BLaER1 treated with 17β-estradiol and CSF1 and Interleukin-3, amounts not matched to agents 10 nM and 100 nM (cell line): ENCODE measurements at regions not wholly inside any gene's neighbourhood (a gene's known extent, or its start where the extent isn't known, plus 50 kb on each side); places are given as distances from the start of the nearest gene placed in this dataset.

Source experiments
- H3K27ac ChIP-seq, 11 experiments: shearing (Covaris generic); formaldehyde crosslinking; 2 replicates each; pipeline ENCODE4 v1.8.1; 2022
- H3K27me3 ChIP-seq, 11 experiments: shearing (Covaris generic); formaldehyde crosslinking; 2 replicates each; pipeline ENCODE4 v1.8.1; 2022
- H3K36me3 ChIP-seq, 11 experiments: shearing (Covaris generic); formaldehyde crosslinking; 2 replicates each; pipeline ENCODE4 v1.8.1; 2022
- H3K4me1 ChIP-seq, 10 experiments: shearing (Covaris generic); formaldehyde crosslinking; 2 replicates each; pipeline ENCODE4 v1.8.1; 2022
- H3K4me2 ChIP-seq, 11 experiments: shearing (Covaris generic); formaldehyde crosslinking; 2 replicates each; pipeline ENCODE4 v1.8.1; 2022
- H3K4me3 ChIP-seq, 10 experiments: shearing (Covaris generic); formaldehyde crosslinking; 2 replicates each; pipeline ENCODE4 v1.8.1; 2022
- H3K9ac ChIP-seq, 11 experiments: shearing (Covaris generic); formaldehyde crosslinking; 2 replicates each; pipeline ENCODE4 v1.8.1; 2022
- H3K9me3 ChIP-seq, 11 experiments: shearing (Covaris generic); formaldehyde crosslinking; replicated peaks in 1 of 11; 2 replicates each; pipeline ENCODE4 v1.8.1; 2022
- H4K20me1 ChIP-seq, 11 experiments: shearing (Covaris generic); formaldehyde crosslinking; 2 replicates each; pipeline ENCODE4 v1.8.1; 2022
- Cebpa-rat ChIP-seq, 11 experiments: shearing (Covaris generic); IDR thresholded peaks; 2 replicates each; pipeline ENCODE4 v1.8.1; 2022

- Histone ChIP-seq H3K4me2 (no peak overlapping the region), H3K9ac (no peak overlapping the region), H3K4me3 (no peak overlapping the region), H3K4me1 (peaks cover 0 to 18% (median 12%) of the 10 kb centered on the region in 10 experiments; a peak in 12 of 20 replicates), H3K27me3 (no peaks in the 10 kb centered on the region), H3K9me3 (peaks cover 22 to 35% (median 27%) of the 10 kb centered on the region in 11 experiments), H3K36me3 (no peaks in the 10 kb centered on the region), H4K20me1 (no peaks in the 10 kb centered on the region), H3K27ac (no peak overlapping the region)
- TF ChIP-seq Cebpa-rat (IDR thresholded peaks at IDR 0.05): no peak
Measured at GRCh38 chr11:35868491-35868890, 75.4 kb upstream of the LDLRAD3 start.

- peaks cover 8 to 42% (median 22%) of the 10 kb centered on the region in 10 experiments; a peak in 19 of 20 replicates for H3K4me1 ChIP-seq
- H3K27ac ChIP-seq: no peak overlapping the region
- no peaks in the 10 kb centered on the region for H4K20me1 ChIP-seq
- H3K4me2 ChIP-seq: no peak overlapping the region
- TF ChIP-seq Cebpa-rat (IDR thresholded peaks at IDR 0.05): no peak
- H3K9ac ChIP-seq: no peak overlapping the region
- peaks cover 10 to 14% (median 12%) of the 10 kb centered on the region in 11 experiments for H3K9me3 ChIP-seq
- H3K27me3 ChIP-seq: no peaks in the 10 kb centered on the region
- no peaks in the 10 kb centered on the region for H3K36me3 ChIP-seq
- no peak overlapping the region for H3K4me3 ChIP-seq
Measured at GRCh38 chr11:35873721-35874120, 70.1 kb upstream of the LDLRAD3 start.

- Histone ChIP-seq H3K9me3 (peaks cover 0 to 2% (median under 1%) of the 10 kb centered on the region in 11 experiments; a peak in 4 of 22 replicates), H3K27me3 (no peaks in the 10 kb centered on the region), H3K4me2 (peak overlapping the region in 9 of 11 experiments; percentile 15 to 52 (median 30); a peak in 13 of 22 replicates), H3K4me1 (peaks cover 8 to 53% (median 22%) of the 10 kb centered on the region in 10 experiments; a peak in 19 of 20 replicates), H3K36me3 (no peaks in the 10 kb centered on the region), H3K4me3 (no peak overlapping the region), H4K20me1 (no peaks in the 10 kb centered on the region), H3K27ac (no peak overlapping the region), H3K9ac (no peak overlapping the region)
- no peak for TF ChIP-seq Cebpa-rat (IDR thresholded peaks at IDR 0.05)
Measured at GRCh38 chr11:35874751-35875450, 69.0 kb upstream of the LDLRAD3 start.

GRCh38 chr11:35875466-35875865 lies 68.4 kb upstream of the LDLRAD3 start:
- Histone ChIP-seq H3K27me3 (no peaks in the 10 kb centered on the region), H3K4me1 (peaks cover 8 to 53% (median 22%) of the 10 kb centered on the region in 10 experiments; a peak in 19 of 20 replicates), H4K20me1 (no peaks in the 10 kb centered on the region), H3K4me2 (peak overlapping the region in 9 of 11 experiments; percentile 15 to 52 (median 30); a peak in 11 of 22 replicates), H3K9ac (no peak overlapping the region), H3K4me3 (no peak overlapping the region), H3K9me3 (no peaks in the 10 kb centered on the region), H3K36me3 (no peaks in the 10 kb centered on the region), H3K27ac (no peak overlapping the region)
- TF ChIP-seq Cebpa-rat (IDR thresholded peaks at IDR 0.05): no peak

GRCh38 chr11:35876786-35877185 lies 67.1 kb upstream of the LDLRAD3 start:
- no peak overlapping the region for H3K4me2 ChIP-seq
- no peaks in the 10 kb centered on the region for H3K9me3 ChIP-seq
- no peaks in the 10 kb centered on the region for H4K20me1 ChIP-seq
- H3K4me3 ChIP-seq: no peak overlapping the region
- no peaks in the 10 kb centered on the region for H3K36me3 ChIP-seq
- no peak for TF ChIP-seq Cebpa-rat (IDR thresholded peaks at IDR 0.05)
- no peak overlapping the region for H3K27ac ChIP-seq
- peaks cover 8 to 40% (median 15%) of the 10 kb centered on the region in 10 experiments; a peak in 19 of 20 replicates for H3K4me1 ChIP-seq
- no peaks in the 10 kb centered on the region for H3K27me3 ChIP-seq
- no peak overlapping the region for H3K9ac ChIP-seq

- Histone ChIP-seq H3K4me1 (peaks cover 8 to 36% (median 15%) of the 10 kb centered on the region in 10 experiments; a peak in 18 of 20 replicates), H3K4me2 (peak overlapping the region in 3 of 11 experiments; percentile 17 to 53 (median 26); a peak in 7 of 22 replicates), H3K9me3 (no peaks in the 10 kb centered on the region), H3K9ac (no peak overlapping the region), H3K4me3 (no peak overlapping the region), H4K20me1 (no peaks in the 10 kb centered on the region), H3K36me3 (no peaks in the 10 kb centered on the region), H3K27me3 (no peaks in the 10 kb centered on the region), H3K27ac (peak overlapping the region in 1 of 11 experiments; percentile 9; a peak in 1 of 22 replicates)
- peak in 2 of 11 experiments; percentile 51 to 52; a peak in 3 of 22 replicates for TF ChIP-seq Cebpa-rat (IDR thresholded peaks at IDR 0.05)
Measured at GRCh38 chr11:35878741-35879140, 65.1 kb upstream of the LDLRAD3 start.

GRCh38 chr11:35879361-35879760 lies 64.5 kb upstream of the LDLRAD3 start:
- Histone ChIP-seq H3K9ac (no peak overlapping the region), H3K36me3 (no peaks in the 10 kb centered on the region), H3K4me1 (peaks cover 8 to 33% (median 14%) of the 10 kb centered on the region in 10 experiments; a peak in 18 of 20 replicates), H3K9me3 (no peaks in the 10 kb centered on the region), H3K27ac (no peak overlapping the region), H3K4me3 (no peak overlapping the region), H4K20me1 (no peaks in the 10 kb centered on the region), H3K27me3 (no peaks in the 10 kb centered on the region), H3K4me2 (peak overlapping the region in 3 of 11 experiments; percentile 17 to 53 (median 26); a peak in 4 of 22 replicates)
- no peak for TF ChIP-seq Cebpa-rat (IDR thresholded peaks at IDR 0.05)

GRCh38 chr11:35886759-35887158 lies 57.1 kb upstream of the LDLRAD3 start:
- no peaks in the 10 kb centered on the region for H3K36me3 ChIP-seq
- H3K9ac ChIP-seq: no peak overlapping the region
- TF ChIP-seq Cebpa-rat (IDR thresholded peaks at IDR 0.05): no peak
- no peak overlapping the region for H3K4me2 ChIP-seq
- H3K4me1 ChIP-seq: no peaks in the 10 kb centered on the region
- H3K27me3 ChIP-seq: no peaks in the 10 kb centered on the region
- H4K20me1 ChIP-seq: no peaks in the 10 kb centered on the region
- H3K27ac ChIP-seq: no peak overlapping the region
- no peak overlapping the region for H3K4me3 ChIP-seq
- no peaks in the 10 kb centered on the region for H3K9me3 ChIP-seq

- no peaks in the 10 kb centered on the region for H3K4me1 ChIP-seq
- H3K9ac ChIP-seq: no peak overlapping the region
- no peaks in the 10 kb centered on the region for H4K20me1 ChIP-seq
- H3K4me2 ChIP-seq: no peak overlapping the region
- no peaks in the 10 kb centered on the region for H3K9me3 ChIP-seq
- no peaks in the 10 kb centered on the region for H3K36me3 ChIP-seq
- no peak overlapping the region for H3K4me3 ChIP-seq
- TF ChIP-seq Cebpa-rat (IDR thresholded peaks at IDR 0.05): no peak
- H3K27me3 ChIP-seq: no peaks in the 10 kb centered on the region
- H3K27ac ChIP-seq: no peak overlapping the region
Measured at GRCh38 chr11:35887737-35888136, 56.1 kb upstream of the LDLRAD3 start.

GRCh38 chr11:35888961-35889360 lies 54.9 kb upstream of the LDLRAD3 start:
- Histone ChIP-seq H3K9ac (no peak overlapping the region), H3K27me3 (no peaks in the 10 kb centered on the region), H4K20me1 (no peaks in the 10 kb centered on the region), H3K9me3 (no peaks in the 10 kb centered on the region), H3K27ac (no peak overlapping the region), H3K4me3 (no peak overlapping the region), H3K4me2 (no peak overlapping the region), H3K36me3 (no peaks in the 10 kb centered on the region), H3K4me1 (no peaks in the 10 kb centered on the region)
- no peak for TF ChIP-seq Cebpa-rat (IDR thresholded peaks at IDR 0.05)
